ENCODE measurements at regions not wholly inside any gene's neighbourhood (a gene's known extent, or its start where the extent isn't known, plus 50 kb on each side); places are given as distances from the start of the nearest gene placed in this dataset.

- no peak for TF ChIP-seq CTCF (conservative IDR thresholded peaks at IDR 0.05)
- no peak for TF ChIP-seq ZFX (IDR thresholded peaks at IDR 0.05)
These were observed 115.1 kb upstream of the PCED1B start for GRCh38 chr12:46963977-46964971.
